ENCODE measurements at regions not wholly inside any gene's neighbourhood (a gene's known extent, or its start where the extent isn't known, plus 50 kb on each side); places are given as distances from the start of the nearest gene placed in this dataset.

DNA sequence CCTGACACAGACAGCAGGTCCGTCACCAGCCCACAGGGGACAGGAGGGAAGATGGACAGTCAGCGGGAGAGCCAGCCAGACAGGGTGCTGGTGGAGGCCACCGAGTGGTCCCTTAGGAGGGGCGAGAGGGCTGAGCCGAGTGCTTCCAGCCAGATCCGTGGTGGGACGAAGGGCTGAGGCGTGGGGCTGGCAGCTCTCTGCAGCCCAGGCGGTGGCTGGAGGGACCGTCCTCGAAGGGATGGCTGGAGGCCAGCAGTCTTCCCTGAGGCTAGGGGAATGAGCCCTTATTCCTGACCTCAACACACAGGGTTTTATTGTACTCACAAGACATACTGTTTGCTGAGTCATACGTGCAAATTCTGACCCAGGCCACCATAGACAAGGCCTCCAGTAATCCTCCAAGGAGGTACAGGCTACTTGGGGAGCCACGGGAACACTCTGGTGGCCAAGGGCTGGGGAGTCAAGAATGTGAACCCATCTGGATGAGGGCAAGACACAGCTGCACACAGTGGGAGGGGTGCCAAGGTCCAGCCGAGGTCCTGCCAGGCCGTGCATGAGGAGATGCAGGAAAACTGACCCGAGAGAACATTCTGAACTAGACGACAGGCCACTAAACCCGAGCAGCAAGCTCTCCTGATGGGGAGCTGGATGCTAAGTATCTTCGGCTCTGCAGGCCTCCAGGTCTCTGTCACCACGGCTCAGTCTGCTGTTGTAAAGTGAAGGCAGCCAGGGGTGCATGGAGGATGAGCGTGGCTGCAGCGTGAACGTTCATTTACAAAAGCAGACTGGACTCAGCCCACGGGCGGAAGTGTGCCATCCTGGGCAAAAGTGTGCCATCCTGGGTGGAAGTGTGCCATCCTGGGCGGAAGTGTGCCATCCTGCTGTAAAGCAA lies 242.5 kb downstream of the TTLL2 start:
- DNase-seq = no peak

GRCh38 chr6:167568407-167569024 lies 243.6 kb downstream of the TTLL2 start:
- DNase-seq = no peak

DNA sequence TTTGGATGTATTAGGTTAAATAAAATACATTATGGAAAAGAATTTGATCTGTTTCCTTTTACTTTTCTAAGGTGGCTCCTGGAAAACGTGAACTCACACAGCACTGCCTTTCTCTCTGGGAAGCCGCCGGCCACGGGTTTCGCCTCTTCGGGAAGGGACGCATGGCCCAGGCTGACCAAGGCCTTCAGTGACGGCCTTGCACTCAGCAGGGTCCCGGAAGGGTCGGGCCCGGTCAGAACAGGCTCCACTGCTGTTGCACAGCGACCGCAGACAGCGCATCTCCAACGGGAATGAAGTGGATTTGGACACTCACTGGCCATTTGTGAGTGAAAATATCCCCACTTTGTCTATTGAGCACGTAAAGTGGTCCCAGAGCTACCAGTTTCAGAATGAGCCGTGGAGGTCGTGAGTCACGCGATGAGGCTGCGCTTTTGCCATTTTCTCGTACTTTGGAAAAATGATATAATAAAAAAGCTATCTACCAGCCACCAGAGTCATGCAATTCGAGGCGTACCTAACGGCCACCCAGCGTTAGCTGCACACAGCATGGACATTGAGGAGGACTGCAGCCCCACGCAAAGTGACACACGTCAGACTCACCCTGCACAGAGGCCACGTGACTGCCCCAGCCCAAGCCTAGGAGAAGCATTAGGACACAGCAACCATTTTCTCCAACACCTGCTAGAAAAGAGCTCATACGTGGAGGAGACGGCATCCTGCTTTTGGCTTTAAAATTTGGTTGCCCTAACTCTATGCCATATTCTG lies 244.3 kb downstream of the TTLL2 start:
- DNase-seq = no peak

- DNase-seq = no peak
Observed at GRCh38 chr6:167569879-167570278, 245.0 kb downstream of the TTLL2 start.

DNA sequence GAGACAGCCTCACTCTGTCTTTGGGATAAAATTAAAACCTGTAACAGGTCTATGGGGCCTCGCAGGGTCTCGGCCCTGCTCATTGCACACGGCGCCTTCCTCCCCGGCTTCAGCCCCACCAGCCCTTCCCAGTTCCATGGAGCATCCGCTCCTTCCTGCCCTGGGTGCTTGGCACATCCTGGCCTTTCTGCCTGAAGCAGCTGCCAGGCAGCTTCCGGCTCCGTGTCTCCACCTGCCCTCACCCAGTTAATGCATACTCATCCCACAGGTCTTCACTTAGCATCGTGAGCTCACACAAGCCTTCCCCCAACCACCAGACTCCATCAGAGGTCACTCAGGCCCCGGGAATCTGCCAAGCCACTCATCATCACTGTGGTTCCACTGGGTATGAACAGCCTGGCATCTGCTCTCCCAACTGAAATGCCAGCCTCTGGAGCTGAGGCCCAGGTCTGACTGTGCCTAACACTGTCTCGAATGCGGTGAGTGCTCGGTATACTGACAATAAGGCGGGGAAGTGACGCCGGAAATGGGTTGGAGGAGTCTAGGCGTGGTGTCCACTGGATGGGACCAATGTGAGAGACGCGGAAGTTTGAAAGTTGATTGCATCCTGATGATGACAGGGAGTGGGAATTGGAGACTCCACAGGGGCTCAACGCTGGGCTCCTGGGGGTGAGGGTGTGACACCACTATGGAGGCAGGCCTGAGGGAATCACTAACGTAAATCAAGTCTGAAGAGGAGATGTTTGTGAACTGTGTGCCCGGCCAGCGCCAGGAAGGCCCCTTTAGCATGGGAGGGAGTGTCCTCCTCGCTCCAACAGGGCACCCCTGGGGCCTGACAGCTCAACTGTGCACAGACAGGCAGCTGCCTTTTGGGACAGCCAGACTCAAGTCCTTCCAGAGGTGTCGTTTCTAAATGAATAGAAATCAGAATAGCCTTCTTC lies 245.8 kb downstream of the TTLL2 start:
- DNase-seq = no peak

GRCh38 chr6:167571550-167571949 lies 246.7 kb downstream of the TTLL2 start:
- no peak for DNase-seq

DNA sequence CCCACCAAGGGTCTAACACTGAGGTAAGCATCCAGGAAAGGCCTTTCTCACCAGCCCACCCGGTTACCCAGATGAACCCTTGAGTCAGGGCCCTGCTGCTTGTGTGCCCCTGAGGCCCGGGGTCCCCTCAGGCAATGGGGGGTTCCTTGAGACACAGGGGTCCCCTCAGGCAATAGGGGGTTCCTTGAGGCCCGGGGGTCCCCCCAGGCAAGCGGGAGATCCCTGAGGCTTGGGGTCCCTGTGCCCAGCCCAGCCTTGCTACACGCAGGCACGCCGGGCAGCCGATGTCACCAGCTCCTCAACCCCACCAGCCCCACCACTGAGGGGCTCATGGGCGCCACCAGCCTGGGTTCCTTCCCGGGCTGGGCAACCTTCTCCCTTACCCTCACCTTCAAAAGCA lies 247.2 kb downstream of the TTLL2 start:
- no peak for DNase-seq

- DNase-seq = no peak
Observed at GRCh38 chr6:167572841-167573271, 248.0 kb downstream of the TTLL2 start.

GRCh38 chr6:167573461-167574215 lies 248.8 kb downstream of the TTLL2 start:
- DNase-seq = no peak

- DNase-seq = no peak
Observed at GRCh38 chr6:167574431-167575151, 249.7 kb downstream of the TTLL2 start.

GRCh38 chr6:167575158-167575696 lies 250.3 kb downstream of the TTLL2 start:
- DNase-seq = no peak

- no peak for DNase-seq
Observed at GRCh38 chr6:167576050-167576741, 250.5 kb upstream of the AFDN start.

DNA sequence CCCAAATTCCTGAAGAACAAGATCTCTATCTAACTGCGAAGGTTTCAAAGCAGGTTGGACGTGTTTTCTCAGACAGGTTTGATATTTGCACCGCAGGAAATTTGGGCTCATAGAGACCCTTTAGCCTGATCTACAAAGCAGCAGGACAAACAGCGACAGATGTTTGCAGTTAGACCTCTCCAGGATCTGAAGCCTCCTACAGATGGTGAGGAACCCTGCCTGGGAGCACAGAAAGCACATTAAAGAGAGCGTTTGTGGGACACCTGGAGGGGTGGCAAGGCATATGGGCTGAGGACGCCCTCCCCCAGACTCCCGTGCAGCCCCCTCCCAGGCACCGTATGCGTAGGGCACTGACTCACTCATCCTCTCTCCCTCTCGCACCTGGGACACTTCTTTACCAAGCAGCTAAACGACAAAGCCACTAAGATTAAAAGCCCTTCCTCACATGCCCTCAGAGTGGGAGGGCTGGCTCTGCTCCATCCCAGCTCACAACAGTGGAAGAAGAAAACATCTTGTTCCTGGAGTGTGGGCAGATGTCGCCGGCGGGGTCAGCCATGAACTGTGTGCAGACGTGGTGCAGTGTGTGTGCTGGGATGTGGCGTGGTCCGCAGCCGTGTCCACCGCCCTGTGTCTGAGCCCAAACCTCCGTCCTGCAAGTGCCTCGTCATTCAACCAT lies 249.7 kb upstream of the AFDN start:
- DNase-seq = no peak

GRCh38 chr6:167577891-167578361 lies 248.8 kb upstream of the AFDN start:
- no peak for DNase-seq

DNA sequence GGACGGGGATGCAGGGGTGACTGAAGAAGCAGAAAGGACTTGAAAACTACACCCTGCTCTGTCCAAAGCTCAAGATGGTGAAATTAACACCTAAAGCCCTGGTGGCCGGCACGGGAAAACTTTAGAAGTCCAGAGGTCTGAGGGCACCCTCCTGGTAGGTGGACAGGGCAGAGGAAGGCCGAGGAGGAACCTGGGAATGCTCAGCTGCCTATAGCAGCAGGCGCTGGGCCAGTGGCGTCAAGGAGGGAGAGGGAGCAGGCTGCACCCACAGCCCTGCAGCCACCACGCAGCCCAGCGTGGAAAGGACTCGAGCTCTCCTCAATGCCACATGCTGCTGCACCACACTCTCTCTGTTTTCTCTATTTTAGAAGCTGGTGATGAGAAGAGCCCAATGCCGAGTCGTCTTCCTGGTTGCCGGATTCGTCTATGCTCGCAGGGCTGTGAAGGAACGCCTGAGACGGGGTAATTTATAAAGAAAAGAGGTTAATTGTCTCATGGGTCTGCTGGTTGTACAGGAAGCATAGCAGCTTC lies 248.3 kb upstream of the AFDN start:
- no peak for DNase-seq

DNA sequence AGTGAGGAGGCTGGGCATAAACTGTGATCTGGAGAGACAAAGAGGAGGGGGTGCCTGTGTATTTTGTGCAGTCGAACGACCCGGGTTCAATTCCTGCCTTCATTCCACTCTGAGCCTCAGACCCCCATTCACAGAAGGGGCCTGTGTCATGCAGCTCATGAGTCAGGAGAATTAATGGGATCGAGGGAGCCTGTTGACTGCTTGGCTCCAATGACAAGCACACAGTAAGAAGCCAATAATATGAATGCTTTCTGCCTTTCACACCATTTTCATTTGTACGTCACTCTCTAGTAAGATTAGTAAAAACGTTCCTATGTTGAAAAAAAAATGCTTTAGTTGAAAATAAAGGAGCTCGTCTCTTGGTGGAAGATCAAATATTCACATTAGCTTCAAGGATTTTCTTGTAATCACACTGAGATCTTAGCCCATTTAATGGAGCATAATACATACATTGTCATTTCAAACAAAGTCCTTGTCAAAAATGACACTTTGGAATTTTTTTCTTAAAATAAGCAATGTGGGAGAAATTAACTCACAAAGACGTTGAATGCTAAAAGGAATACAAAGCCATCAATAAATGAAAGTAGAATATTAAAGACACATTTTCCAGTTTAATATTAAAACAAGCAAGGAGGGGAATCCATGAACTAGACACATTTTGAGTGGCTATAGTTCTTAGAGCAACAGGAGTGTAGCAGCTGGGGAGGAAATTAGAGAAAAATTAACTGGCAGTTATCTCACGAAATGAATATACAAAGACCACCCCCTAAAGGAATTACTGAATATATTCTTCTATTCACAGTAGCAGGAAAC lies 246.7 kb upstream of the AFDN start:
- no peak for DNase-seq

GRCh38 chr6:167580619-167580911 lies 246.1 kb upstream of the AFDN start:
- peak; percentile 85 for DNase-seq

- DNase-seq = no peak
Observed at GRCh38 chr6:167581637-167582036, 245.1 kb upstream of the AFDN start.
